ENCODE measurements at regions not wholly inside any gene's neighbourhood (a gene's known extent, or its start where the extent isn't known, plus 50 kb on each side); places are given as distances from the start of the nearest gene placed in this dataset.

DNA sequence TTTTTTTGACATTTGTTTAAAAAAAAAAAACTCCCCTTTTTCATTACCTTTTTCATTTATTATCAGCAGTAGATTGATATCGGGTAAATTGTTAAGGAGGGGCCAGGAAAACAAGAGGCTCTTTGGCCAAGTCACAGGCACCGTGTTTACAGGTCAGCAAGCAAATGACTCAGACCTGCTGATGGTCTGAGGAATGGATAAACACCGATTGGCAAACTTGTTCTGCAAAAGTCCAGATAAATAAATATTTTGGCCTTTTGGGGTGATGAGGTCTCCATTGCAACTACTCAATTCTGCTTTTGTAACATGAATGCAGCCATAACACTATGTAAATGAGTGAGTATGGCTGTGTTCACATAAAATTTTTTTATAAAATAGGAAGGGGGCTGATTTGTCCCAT is 94.0 kb downstream of the RPS29 start:
- Histone ChIP-seq H3K27ac (ENCODE audit: low read length) (no peak overlapping the region), H3K4me1 (ENCODE audit: control insufficient read depth, low read depth, low read length) (no peaks in the 10 kb centered on the region), H3K9ac (ENCODE audit: low read length) (no peak overlapping the region), H3K4me3 (ENCODE audit: low read length) (no peak overlapping the region), H3K27me3 (ENCODE audit: control insufficient read depth, insufficient read depth, low read length) (no peaks in the 10 kb centered on the region), H3K9me3 (ENCODE audit: control insufficient read depth, low read depth, low read length) (no peaks in the 10 kb centered on the region), H3K36me3 (ENCODE audit: control insufficient read depth, low read depth, low read length) (no peaks in the 10 kb centered on the region)

DNA sequence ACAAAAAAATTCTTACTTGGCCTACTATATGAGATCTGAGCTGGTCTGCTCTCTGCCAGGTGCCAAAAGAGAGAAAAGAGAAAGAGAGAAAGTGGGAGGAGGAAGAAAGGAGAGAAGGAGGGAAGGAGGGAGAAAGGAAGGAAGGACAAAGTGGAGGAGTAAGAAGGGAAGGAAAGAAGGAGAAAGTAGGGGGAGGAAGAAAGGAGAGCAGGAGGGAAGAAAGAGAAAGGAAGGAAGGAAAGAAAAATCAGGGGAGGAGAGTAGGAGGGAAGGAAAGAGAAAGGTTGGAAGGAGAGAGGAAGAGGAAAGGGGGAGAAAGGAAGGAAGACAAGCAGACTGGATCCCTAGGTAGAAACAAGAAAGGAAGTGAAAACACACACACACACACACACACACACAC is 96.8 kb downstream of the RPS29 start:
- Histone ChIP-seq H3K9me3 (ENCODE audit: control insufficient read depth, low read depth, low read length) (no peaks in the 10 kb centered on the region), H3K4me1 (ENCODE audit: control insufficient read depth, low read depth, low read length) (peaks cover 2% of the 10 kb centered on the region), H3K36me3 (ENCODE audit: control insufficient read depth, low read depth, low read length) (no peaks in the 10 kb centered on the region), H3K27ac (ENCODE audit: low read length) (no peak overlapping the region), H3K27me3 (ENCODE audit: control insufficient read depth, insufficient read depth, low read length) (no peaks in the 10 kb centered on the region), H3K4me3 (ENCODE audit: low read length) (no peak overlapping the region), H3K9ac (ENCODE audit: low read length) (no peak overlapping the region)

DNA sequence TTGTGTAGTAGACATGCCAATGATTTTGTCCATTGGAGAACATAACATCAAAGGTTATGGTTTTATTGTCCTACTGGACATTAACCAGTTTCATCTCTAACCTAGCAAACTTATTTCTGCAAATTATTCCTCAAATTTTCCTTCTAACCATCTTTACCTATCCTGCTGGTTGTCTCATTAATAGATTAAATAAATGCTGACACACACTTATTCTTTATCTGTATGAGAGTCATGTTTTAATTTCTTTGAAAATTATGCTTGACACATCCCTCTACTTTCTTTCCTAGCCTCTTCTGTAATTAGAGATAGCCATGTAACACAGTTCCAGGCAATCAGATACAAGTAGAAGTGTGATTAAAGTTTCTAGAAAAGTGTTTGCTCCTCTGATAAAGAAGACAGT is 98.9 kb downstream of the RPS29 start:
- Histone ChIP-seq H3K27me3 (ENCODE audit: control insufficient read depth, insufficient read depth, low read length) (no peaks in the 10 kb centered on the region), H3K9me3 (ENCODE audit: control insufficient read depth, low read depth, low read length) (no peaks in the 10 kb centered on the region), H3K4me3 (ENCODE audit: low read length) (no peak overlapping the region), H3K4me1 (ENCODE audit: control insufficient read depth, low read depth, low read length) (peaks cover 2% of the 10 kb centered on the region), H3K27ac (ENCODE audit: low read length) (no peak overlapping the region), H3K9ac (ENCODE audit: low read length) (no peak overlapping the region), H3K36me3 (ENCODE audit: control insufficient read depth, low read depth, low read length) (no peaks in the 10 kb centered on the region)

DNA sequence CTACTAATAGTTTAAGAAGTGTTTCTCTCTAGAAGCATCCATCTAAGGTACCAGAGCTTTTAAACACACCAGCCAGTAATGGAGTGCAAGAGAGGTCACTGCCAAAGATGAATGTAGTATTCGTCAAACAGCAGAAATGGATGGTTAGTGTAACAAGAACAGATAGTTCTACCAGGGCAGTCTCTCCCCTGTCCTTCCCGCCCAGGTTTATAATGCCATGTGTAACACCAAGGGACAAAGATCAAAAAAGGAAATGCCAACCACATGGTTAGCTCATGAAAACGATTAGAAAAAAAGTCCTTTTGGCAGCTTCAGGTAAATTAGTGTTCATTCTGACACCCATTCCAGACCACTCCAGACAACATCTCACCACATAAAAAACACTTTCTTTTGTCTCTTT is 100.9 kb downstream of the RPS29 start:
- no peaks in the 10 kb centered on the region for H3K9me3 ChIP-seq (ENCODE audit: control insufficient read depth, low read depth, low read length)
- H3K9ac ChIP-seq (ENCODE audit: low read length) = no peak overlapping the region
- no peak overlapping the region for H3K27ac ChIP-seq (ENCODE audit: low read length)
- H3K4me3 ChIP-seq (ENCODE audit: low read length) = no peak overlapping the region
- no peaks in the 10 kb centered on the region for H3K27me3 ChIP-seq (ENCODE audit: control insufficient read depth, insufficient read depth, low read length)
- H3K36me3 ChIP-seq (ENCODE audit: control insufficient read depth, low read depth, low read length) = no peaks in the 10 kb centered on the region
- H3K4me1 ChIP-seq (ENCODE audit: control insufficient read depth, low read depth, low read length) = peaks cover 2% of the 10 kb centered on the region

DNA sequence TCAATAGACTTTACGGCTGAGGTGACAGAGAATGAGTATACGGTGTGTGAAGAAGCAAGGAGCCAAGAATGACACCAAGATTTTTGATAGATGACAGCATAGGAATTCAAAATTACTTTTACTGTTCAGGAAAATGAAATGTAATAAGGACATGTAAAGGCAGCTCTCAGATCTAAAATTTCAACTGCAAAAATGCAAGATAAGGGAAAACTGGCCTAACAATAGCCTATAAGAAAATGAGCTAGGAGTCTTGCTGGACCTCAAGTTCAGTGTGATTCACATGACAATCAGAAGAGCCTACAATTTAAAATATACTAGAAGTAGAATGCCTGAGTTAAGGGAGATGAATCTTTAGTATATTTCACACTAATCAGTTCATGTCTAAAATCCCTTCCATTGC is 102.0 kb downstream of the RPS29 start:
- H3K4me3 ChIP-seq (ENCODE audit: low read length) = no peak overlapping the region
- no peak overlapping the region for H3K9ac ChIP-seq (ENCODE audit: low read length)
- H3K27me3 ChIP-seq (ENCODE audit: control insufficient read depth, insufficient read depth, low read length) = no peaks in the 10 kb centered on the region
- H3K27ac ChIP-seq (ENCODE audit: low read length) = no peak overlapping the region
- H3K36me3 ChIP-seq (ENCODE audit: control insufficient read depth, low read depth, low read length) = no peaks in the 10 kb centered on the region
- H3K4me1 ChIP-seq (ENCODE audit: control insufficient read depth, low read depth, low read length) = peaks cover 2% of the 10 kb centered on the region
- H3K9me3 ChIP-seq (ENCODE audit: control insufficient read depth, low read depth, low read length) = no peaks in the 10 kb centered on the region

DNA sequence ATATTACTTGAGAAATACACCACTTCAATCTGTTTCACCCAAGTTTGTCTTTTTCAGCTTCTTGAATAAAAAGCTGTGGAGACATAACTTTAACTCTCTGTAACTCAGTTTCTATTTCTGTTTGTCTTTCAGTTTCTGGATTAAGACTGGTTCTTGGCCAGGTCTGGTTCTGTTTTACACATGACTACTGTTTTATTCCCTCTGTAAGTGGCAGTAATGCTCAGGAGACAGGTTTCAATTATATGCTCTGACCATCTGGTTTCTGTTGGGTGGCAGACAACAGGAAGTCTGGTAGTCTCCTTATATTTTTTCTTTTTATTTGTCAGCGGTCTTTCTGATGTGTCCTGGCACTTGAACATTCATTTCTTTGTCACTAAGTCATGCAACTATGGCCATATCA is 102.9 kb downstream of the RPS29 start:
- Histone ChIP-seq H3K4me3 (ENCODE audit: low read length) (no peak overlapping the region), H3K9me3 (ENCODE audit: control insufficient read depth, low read depth, low read length) (no peaks in the 10 kb centered on the region), H3K36me3 (ENCODE audit: control insufficient read depth, low read depth, low read length) (no peaks in the 10 kb centered on the region), H3K27me3 (ENCODE audit: control insufficient read depth, insufficient read depth, low read length) (no peaks in the 10 kb centered on the region), H3K9ac (ENCODE audit: low read length) (no peak overlapping the region), H3K4me1 (ENCODE audit: control insufficient read depth, low read depth, low read length) (peaks cover 2% of the 10 kb centered on the region), H3K27ac (ENCODE audit: low read length) (no peak overlapping the region)

DNA sequence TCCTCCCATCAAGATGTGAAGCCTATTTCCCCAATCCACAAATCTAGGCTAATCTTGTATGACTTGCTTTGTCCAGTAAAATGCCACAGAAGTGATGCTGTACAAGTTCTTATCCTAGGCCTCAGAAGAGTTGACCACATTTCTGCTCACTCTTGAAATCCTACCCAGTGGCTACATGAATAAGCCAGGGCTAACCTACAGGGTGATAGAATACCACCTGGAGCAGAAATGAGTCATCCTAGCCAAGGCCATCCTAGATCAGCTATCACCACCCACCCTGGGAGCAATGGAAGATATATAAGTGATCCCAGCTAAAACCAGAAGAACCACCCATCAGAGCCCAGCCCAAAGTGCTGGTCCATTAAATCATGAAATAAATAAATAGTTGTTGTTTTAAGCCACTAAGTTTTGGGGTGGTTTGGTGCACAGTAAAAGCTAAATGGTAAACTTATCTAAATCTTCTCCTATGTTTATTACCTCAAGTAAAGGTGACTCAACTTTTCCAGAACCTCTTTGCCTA is 105.1 kb downstream of the RPS29 start:
- Histone ChIP-seq H3K4me3 (ENCODE audit: low read length) (no peak overlapping the region), H3K4me1 (ENCODE audit: control insufficient read depth, low read depth, low read length) (peaks cover 2% of the 10 kb centered on the region), H3K36me3 (ENCODE audit: control insufficient read depth, low read depth, low read length) (no peaks in the 10 kb centered on the region), H3K27ac (ENCODE audit: low read length) (no peak overlapping the region), H3K27me3 (ENCODE audit: control insufficient read depth, insufficient read depth, low read length) (no peaks in the 10 kb centered on the region), H3K9me3 (ENCODE audit: control insufficient read depth, low read depth, low read length) (no peaks in the 10 kb centered on the region), H3K9ac (ENCODE audit: low read length) (no peak overlapping the region)

DNA sequence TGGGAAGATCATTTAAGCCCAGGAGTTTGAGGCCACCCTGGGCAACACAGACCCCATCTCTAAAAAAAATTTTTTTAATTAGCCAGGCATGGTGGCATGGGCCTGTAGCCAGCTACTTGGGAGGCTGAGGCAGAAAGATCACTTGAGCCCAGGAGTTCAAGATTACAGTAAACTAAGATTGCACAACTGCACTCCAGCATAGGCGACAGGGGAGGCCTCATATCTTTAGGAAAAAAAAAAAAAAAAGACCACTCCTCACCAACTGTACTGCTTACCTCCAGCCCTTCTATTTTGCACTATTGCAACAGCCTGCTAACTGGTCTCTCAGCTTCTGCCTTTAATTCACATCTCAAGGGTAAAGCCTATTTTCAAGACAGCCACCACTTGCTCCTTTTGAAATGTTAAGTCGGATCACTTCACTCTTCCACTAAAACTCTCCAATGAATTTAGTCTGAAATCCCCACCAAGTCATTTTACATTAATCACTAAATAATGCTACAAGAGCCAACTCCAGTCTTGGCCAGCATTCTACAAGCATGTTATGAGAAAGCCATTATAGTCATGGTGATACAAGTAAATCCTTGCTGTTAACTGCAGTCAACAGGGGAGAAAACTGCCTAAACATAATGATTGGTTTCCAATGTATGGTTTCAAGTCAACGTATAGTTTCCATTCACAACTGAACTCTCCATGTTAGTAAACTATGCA is 106.0 kb downstream of the RPS29 start:
- Histone ChIP-seq H3K9ac (ENCODE audit: low read length) (no peak overlapping the region), H3K4me1 (ENCODE audit: control insufficient read depth, low read depth, low read length) (no peaks in the 10 kb centered on the region), H3K4me3 (ENCODE audit: low read length) (no peak overlapping the region), H3K9me3 (ENCODE audit: control insufficient read depth, low read depth, low read length) (no peaks in the 10 kb centered on the region), H3K27ac (ENCODE audit: low read length) (no peak overlapping the region), H3K27me3 (ENCODE audit: control insufficient read depth, insufficient read depth, low read length) (no peaks in the 10 kb centered on the region), H3K36me3 (ENCODE audit: control insufficient read depth, low read depth, low read length) (no peaks in the 10 kb centered on the region)

DNA sequence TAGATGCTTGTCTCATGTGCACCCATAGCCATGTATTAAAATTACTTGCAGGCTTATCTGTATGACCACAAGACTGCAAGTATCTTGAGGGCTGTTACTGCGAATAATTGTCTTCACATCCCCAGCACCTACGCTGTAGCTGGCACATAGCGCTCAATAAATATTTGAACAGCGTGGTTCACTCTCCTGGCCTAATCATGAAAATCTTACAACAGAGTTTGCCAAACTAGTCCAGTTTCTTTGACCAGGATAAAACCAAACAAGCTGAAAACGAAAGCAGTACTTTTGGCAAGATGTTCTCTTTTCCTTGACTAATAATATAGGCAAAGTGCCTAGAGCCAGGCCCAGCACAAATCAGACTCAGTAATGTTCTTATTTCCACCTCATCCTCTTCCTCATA is 106.7 kb downstream of the RPS29 start:
- Histone ChIP-seq H3K36me3 (ENCODE audit: control insufficient read depth, low read depth, low read length) (no peaks in the 10 kb centered on the region), H3K27ac (ENCODE audit: low read length) (no peak overlapping the region), H3K4me3 (ENCODE audit: low read length) (no peak overlapping the region), H3K4me1 (ENCODE audit: control insufficient read depth, low read depth, low read length) (no peaks in the 10 kb centered on the region), H3K27me3 (ENCODE audit: control insufficient read depth, insufficient read depth, low read length) (no peaks in the 10 kb centered on the region), H3K9ac (ENCODE audit: low read length) (no peak overlapping the region), H3K9me3 (ENCODE audit: control insufficient read depth, low read depth, low read length) (no peaks in the 10 kb centered on the region)

DNA sequence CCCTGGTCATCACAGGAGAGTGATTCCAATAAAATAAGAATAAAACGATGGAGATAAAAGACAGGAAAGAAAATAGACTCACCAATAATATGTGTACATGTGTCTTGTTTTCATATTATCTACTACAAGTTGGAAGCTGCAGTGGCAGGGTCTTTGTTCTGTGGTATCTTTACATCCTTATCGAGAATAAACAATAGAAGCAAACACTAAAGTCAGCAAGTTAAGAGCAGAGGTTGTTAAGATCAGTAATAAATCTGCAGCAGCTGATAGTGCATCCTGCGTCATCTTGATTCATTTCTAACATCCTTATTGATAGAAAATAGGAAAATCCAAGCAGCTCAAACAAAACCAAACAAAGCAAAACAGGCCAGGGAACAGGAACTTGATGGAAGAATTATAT is 107.4 kb downstream of the RPS29 start:
- Histone ChIP-seq H3K27ac (ENCODE audit: low read length) (no peak overlapping the region), H3K27me3 (ENCODE audit: control insufficient read depth, insufficient read depth, low read length) (no peaks in the 10 kb centered on the region), H3K9me3 (ENCODE audit: control insufficient read depth, low read depth, low read length) (no peaks in the 10 kb centered on the region), H3K36me3 (ENCODE audit: control insufficient read depth, low read depth, low read length) (no peaks in the 10 kb centered on the region), H3K4me1 (ENCODE audit: control insufficient read depth, low read depth, low read length) (no peaks in the 10 kb centered on the region), H3K9ac (ENCODE audit: low read length) (no peak overlapping the region), H3K4me3 (ENCODE audit: low read length) (no peak overlapping the region)

DNA sequence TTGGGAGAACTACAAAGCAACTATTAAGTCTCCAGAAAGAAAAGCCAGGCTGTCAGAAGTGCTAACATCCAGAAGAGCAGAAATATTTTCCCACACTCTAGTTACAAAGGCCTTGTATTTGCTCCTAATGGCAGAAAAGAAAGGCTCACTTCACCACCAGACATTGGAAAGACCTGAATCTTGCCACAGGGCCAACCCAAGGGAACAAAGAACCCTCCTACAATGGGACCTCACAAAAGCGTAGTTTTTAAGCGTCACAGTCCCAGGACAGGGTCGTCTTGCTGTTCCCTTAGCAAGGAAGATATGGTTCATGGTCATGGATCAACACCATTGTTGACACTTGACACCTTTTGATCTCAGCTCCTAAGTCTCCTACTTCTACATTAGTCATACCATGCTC is 119.1 kb downstream of the RPS29 start:
- no peak overlapping the region for H3K9ac ChIP-seq (ENCODE audit: low read length)
- H3K27me3 ChIP-seq (ENCODE audit: control insufficient read depth, insufficient read depth, low read length) = no peaks in the 10 kb centered on the region
- H3K9me3 ChIP-seq (ENCODE audit: control insufficient read depth, low read depth, low read length) = no peaks in the 10 kb centered on the region

DNA sequence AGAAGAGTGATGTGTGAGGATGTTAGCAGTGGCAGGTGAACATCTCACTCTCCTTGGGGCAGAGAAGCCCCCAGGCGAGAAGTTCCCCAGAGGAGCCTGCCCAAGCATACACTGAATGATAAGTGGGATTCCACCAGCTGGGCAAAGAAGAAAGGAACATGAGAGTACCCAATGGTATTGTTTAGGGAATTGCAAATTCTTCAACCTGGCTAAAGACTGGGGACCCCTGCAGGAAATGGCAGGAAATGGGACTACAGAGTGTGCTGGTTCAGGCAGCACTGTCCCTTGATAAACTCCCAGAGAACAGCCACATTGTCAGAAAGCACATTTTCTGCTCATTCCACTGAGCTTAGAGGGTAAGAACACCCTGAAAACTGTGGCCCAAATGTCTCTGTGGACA is 121.3 kb downstream of the RPS29 start:
- peaks cover 15% of the 10 kb centered on the region for H3K4me1 ChIP-seq (ENCODE audit: control insufficient read depth, low read depth, low read length)
- H3K9ac ChIP-seq (ENCODE audit: low read length) = no peak overlapping the region
- H3K36me3 ChIP-seq (ENCODE audit: control insufficient read depth, low read depth, low read length) = no peaks in the 10 kb centered on the region
- H3K4me3 ChIP-seq (ENCODE audit: low read length) = no peak overlapping the region
- H3K27ac ChIP-seq (ENCODE audit: low read length) = no peak overlapping the region
- no peaks in the 10 kb centered on the region for H3K9me3 ChIP-seq (ENCODE audit: control insufficient read depth, low read depth, low read length)
- H3K27me3 ChIP-seq (ENCODE audit: control insufficient read depth, insufficient read depth, low read length) = no peaks in the 10 kb centered on the region

More for the DNA sequence above, 119.1 kb downstream of the RPS29 start:
- H3K4me1 ChIP-seq (ENCODE audit: control insufficient read depth, low read depth, low read length) = peaks cover 15% of the 10 kb centered on the region
- H3K4me3 ChIP-seq (ENCODE audit: low read length) = no peak overlapping the region
- H3K27ac ChIP-seq (ENCODE audit: low read length) = no peak overlapping the region
- H3K36me3 ChIP-seq (ENCODE audit: control insufficient read depth, low read depth, low read length) = no peaks in the 10 kb centered on the region
